ENCODE measurements at regions not wholly inside any gene's neighbourhood (a gene's known extent, or its start where the extent isn't known, plus 50 kb on each side); places are given as distances from the start of the nearest gene placed in this dataset.

DNA sequence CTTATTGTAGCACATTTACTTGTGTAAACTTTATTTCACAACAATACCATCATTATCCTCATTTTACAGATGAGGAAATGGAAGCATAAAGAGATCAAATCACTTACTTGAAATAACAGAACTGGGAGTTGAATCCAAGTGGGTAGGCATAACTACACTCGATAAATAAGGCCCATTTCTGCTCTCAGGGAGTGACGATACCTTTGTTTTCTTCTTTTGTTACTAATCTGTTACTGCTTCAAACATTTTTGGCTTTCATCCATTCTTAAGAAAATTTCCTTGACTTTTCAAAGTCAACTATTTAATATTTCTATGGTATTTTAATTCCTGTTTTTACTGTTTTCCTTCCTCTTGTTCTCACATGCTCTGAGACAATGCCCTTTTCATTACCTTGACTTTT, 201.6 kb downstream of the ATP23 start:
- WGBS (ENCODE audit: insufficient coverage), result no CpG with 5 or more reads among the region's 2 CpGs
- Mint-ChIP-seq H3K36me3 (no peaks in the 10 kb centered on the region), H3K4me1 (no peaks in the 10 kb centered on the region), H3K27ac (no peak overlapping the region), H3K4me3 (no peak overlapping the region), H3K9me3 (peaks cover 3 to 10% (median 4%) of the 10 kb centered on the region in 3 donors), H3K27me3 (peaks cover 15 to 16% of the 10 kb centered on the region in 2 donors)
- ChIA-PET CTCF (no interaction called here), POLR2A (no interaction called here)
- H3K4me3 ChIP-seq (ENCODE audit: control insufficient read depth in 1 of 2, extremely low read depth in 1 of 2, low read length in 1 of 2), result no peak overlapping the region
- H3K9me3 ChIP-seq, result no peaks in the 10 kb centered on the region
- DNase-seq (no peak), ATAC-seq (replicated peaks in 1 of 4) (no peak)
- H3K27ac ChIP-seq (ENCODE audit: low read length), result no peak overlapping the region
- H3K4me1 ChIP-seq (ENCODE audit: control insufficient read depth in 1 of 2, extremely low read depth in 1 of 2, insufficient read depth in 2 of 2, low read length in 2 of 2), result no peaks in the 10 kb centered on the region
- H3K27me3 ChIP-seq (replicated peaks in 1 of 2; ENCODE audit: control insufficient read depth in 2 of 2, extremely low read depth in 1 of 2, insufficient read depth in 2 of 2, low read length in 1 of 2), result no peaks in the 10 kb centered on the region
- no peaks in the 10 kb centered on the region for H3K36me3 ChIP-seq (ENCODE audit: control insufficient read depth in 2 of 2, extremely low read depth in 1 of 2, insufficient read depth in 1 of 2, low read length in 1 of 2)

DNA sequence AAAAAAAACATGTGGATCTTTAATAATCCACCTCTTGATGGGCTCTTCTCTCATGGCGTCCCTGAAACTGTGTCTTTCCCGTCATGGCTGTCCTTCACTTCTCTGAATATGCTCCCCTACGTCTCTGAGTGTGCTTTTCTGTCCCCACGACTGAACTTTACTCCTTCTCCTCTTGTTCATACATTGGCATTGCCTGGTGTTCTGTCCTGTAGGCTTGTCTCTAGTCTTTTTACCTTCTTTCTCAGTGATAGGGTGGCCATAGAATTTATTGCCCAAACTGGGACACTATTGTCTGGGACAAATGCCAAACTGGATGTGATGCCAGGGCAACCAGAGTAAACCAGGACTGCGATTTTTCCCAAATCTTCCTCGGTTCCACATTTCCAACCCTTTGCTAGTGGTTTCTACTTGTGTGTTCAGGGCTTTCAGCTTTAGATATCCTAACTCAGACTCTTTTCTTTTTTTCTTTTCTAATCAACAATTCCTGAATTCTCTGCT, 202.2 kb downstream of the ATP23 start:
- POLR2A ChIA-PET, result no interaction called here
- Mint-ChIP-seq H3K4me3 (no peak overlapping the region), H3K4me1 (no peaks in the 10 kb centered on the region), H3K36me3 (no peaks in the 10 kb centered on the region), H3K9me3 (peaks cover 3 to 10% (median 4%) of the 10 kb centered on the region in 3 donors), H3K27ac (no peak overlapping the region), H3K27me3 (peaks cover 14 to 19% of the 10 kb centered on the region in 2 donors)
- ATAC-seq (replicated peaks in 1 of 4) (no peak), DNase-seq (no peak)
- no peak overlapping the region for H3K4me3 ChIP-seq (ENCODE audit: control insufficient read depth in 1 of 2, extremely low read depth in 1 of 2, low read length in 1 of 2)
- 79% methylated on average over 3 of the region's 6 CpGs for whole genome bisulfite sequencing (ENCODE audit: insufficient coverage)
- no peaks in the 10 kb centered on the region for H3K36me3 ChIP-seq (ENCODE audit: control insufficient read depth in 2 of 2, extremely low read depth in 1 of 2, insufficient read depth in 1 of 2, low read length in 1 of 2)
- H3K9me3 ChIP-seq, result no peaks in the 10 kb centered on the region
- CTCF ChIA-PET, result no interaction called here
- H3K27me3 ChIP-seq (replicated peaks in 1 of 2; ENCODE audit: control insufficient read depth in 2 of 2, extremely low read depth in 1 of 2, insufficient read depth in 2 of 2, low read length in 1 of 2), result no peaks in the 10 kb centered on the region
- no peak overlapping the region for H3K27ac ChIP-seq (ENCODE audit: low read length)
- H3K4me1 ChIP-seq (ENCODE audit: control insufficient read depth in 1 of 2, extremely low read depth in 1 of 2, insufficient read depth in 2 of 2, low read length in 2 of 2), result no peaks in the 10 kb centered on the region

DNA sequence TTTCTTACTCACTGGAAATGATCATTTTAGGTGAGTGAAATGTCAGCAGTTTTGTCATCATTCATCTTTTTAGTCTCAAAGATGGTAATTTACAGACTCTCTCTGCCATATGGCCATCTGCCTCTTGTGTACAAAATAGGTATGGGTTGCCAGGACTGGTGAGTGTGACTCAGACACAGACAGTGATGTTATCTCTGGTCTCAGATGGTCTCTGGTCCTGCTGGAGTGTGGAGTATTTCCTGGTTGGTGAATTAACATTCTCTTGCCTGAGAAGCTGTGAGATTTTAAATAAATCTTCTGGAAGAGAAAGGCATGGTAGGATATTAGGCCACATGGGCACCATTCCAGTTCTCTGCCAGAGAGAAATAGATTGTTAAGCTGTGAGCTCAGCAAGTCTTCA, 207.0 kb downstream of the ATP23 start:
- Mint-ChIP-seq H3K9me3 (peaks cover 3 to 10% (median 4%) of the 10 kb centered on the region in 3 donors), H3K27ac (no peak overlapping the region), H3K4me3 (no peak overlapping the region), H3K4me1 (no peaks in the 10 kb centered on the region), H3K27me3 (peaks cover 18 to 20% of the 10 kb centered on the region in 2 donors), H3K36me3 (no peaks in the 10 kb centered on the region)
- ATAC-seq (replicated peaks in 1 of 4), result no peak
- no peaks in the 10 kb centered on the region for H3K36me3 ChIP-seq (ENCODE audit: control insufficient read depth in 2 of 2, extremely low read depth in 1 of 2, insufficient read depth in 1 of 2, low read length in 1 of 2)
- ChIA-PET CTCF (no interaction called here), POLR2A (no interaction called here)
- H3K4me1 ChIP-seq (ENCODE audit: control insufficient read depth in 1 of 2, extremely low read depth in 1 of 2, insufficient read depth in 2 of 2, low read length in 2 of 2), result no peaks in the 10 kb centered on the region
- DNase-seq, result no peak
- no peak overlapping the region for H3K4me3 ChIP-seq (ENCODE audit: control insufficient read depth in 1 of 2, extremely low read depth in 1 of 2, low read length in 1 of 2)
- H3K27me3 ChIP-seq (replicated peaks in 1 of 2; ENCODE audit: control insufficient read depth in 2 of 2, extremely low read depth in 1 of 2, insufficient read depth in 2 of 2, low read length in 1 of 2), result no peaks in the 10 kb centered on the region
- H3K9me3 ChIP-seq, result no peaks in the 10 kb centered on the region
- H3K27ac ChIP-seq (ENCODE audit: low read length), result no peak overlapping the region

DNA sequence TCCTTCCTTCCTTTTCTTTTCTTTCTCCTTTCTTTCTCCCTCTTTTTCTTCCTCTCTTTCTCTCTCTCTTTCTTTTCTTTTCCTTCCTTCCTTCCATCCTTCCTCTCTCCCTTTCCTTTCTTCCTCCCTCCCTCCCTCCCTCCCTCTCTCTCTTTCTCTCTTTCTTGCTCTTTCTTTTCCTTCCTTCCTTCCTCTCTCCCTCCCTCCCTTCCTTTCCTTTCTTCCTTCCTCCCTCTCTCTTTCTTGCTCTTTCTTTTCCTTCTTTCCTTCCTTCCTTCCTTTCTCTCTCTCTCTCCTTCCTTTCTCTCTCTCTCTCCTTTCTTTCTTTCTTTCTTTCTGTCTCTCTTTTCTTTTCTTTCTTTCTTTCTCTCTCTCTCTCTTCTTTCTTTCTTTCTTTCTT, 207.6 kb downstream of the ATP23 start:
- Mint-ChIP-seq H3K36me3 (no peaks in the 10 kb centered on the region), H3K9me3 (peaks cover 3 to 10% (median 4%) of the 10 kb centered on the region in 3 donors), H3K27me3 (peaks cover 20 to 23% of the 10 kb centered on the region in 2 donors), H3K4me1 (no peaks in the 10 kb centered on the region), H3K27ac (no peak overlapping the region), H3K4me3 (no peak overlapping the region)
- no peak for ATAC-seq (replicated peaks in 1 of 4)
- no peak overlapping the region for H3K4me3 ChIP-seq (ENCODE audit: control insufficient read depth in 1 of 2, extremely low read depth in 1 of 2, low read length in 1 of 2)
- no peaks in the 10 kb centered on the region for H3K27me3 ChIP-seq (replicated peaks in 1 of 2; ENCODE audit: control insufficient read depth in 2 of 2, extremely low read depth in 1 of 2, insufficient read depth in 2 of 2, low read length in 1 of 2)
- POLR2A ChIA-PET, result no interaction called here
- H3K4me1 ChIP-seq (ENCODE audit: control insufficient read depth in 1 of 2, extremely low read depth in 1 of 2, insufficient read depth in 2 of 2, low read length in 2 of 2), result no peaks in the 10 kb centered on the region
- no peak for DNase-seq
- CTCF ChIA-PET, result no interaction called here
- H3K27ac ChIP-seq (ENCODE audit: low read length), result no peak overlapping the region
- H3K36me3 ChIP-seq (ENCODE audit: control insufficient read depth in 2 of 2, extremely low read depth in 1 of 2, insufficient read depth in 1 of 2, low read length in 1 of 2), result no peaks in the 10 kb centered on the region
- no peaks in the 10 kb centered on the region for H3K9me3 ChIP-seq

DNA sequence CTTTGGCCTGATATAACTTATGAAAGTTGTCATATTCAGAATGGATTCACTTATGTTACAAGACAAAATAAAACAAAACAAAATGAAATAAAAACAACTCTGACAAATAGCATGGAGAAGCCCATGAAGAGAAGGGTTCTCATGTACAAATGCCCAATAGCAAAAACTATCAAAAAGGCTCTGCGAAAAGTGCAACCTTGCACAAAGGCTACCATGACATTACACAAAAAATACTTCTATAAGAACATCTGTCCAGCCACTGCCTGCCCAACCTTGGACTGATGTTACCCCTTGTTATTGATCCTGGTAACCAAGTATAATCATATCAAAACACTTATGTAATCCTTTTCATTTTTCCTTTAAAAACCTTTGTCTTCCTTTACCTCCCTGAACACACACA, 213.0 kb downstream of the ATP23 start:
- H3K27ac ChIP-seq (ENCODE audit: low read length), result no peak overlapping the region
- peaks cover 0 to 3% of the 10 kb centered on the region in 2 experiments for H3K27me3 ChIP-seq (replicated peaks in 1 of 2; ENCODE audit: control insufficient read depth in 2 of 2, extremely low read depth in 1 of 2, insufficient read depth in 2 of 2, low read length in 1 of 2)
- WGBS (ENCODE audit: insufficient coverage), result no CpG with 5 or more reads among the region's 1 CpG
- no peaks in the 10 kb centered on the region for H3K9me3 Mint-ChIP-seq
- DNase-seq (no peak), ATAC-seq (replicated peaks in 1 of 4) (no peak)
- H3K36me3 Mint-ChIP-seq, result no peaks in the 10 kb centered on the region
- no peaks in the 10 kb centered on the region for H3K36me3 ChIP-seq (ENCODE audit: control insufficient read depth in 2 of 2, extremely low read depth in 1 of 2, insufficient read depth in 1 of 2, low read length in 1 of 2)
- H3K4me3 ChIP-seq (ENCODE audit: control insufficient read depth in 1 of 2, extremely low read depth in 1 of 2, low read length in 1 of 2), result no peak overlapping the region
- H3K4me1 ChIP-seq (ENCODE audit: control insufficient read depth in 1 of 2, extremely low read depth in 1 of 2, insufficient read depth in 2 of 2, low read length in 2 of 2), result no peaks in the 10 kb centered on the region
- no peak overlapping the region for H3K4me3 Mint-ChIP-seq
- POLR2A ChIA-PET, result no interaction called here
- H3K27me3 Mint-ChIP-seq, result peaks cover 15 to 18% of the 10 kb centered on the region in 2 donors
- no peaks in the 10 kb centered on the region for H3K9me3 ChIP-seq
- no peak overlapping the region for H3K27ac Mint-ChIP-seq
- no peaks in the 10 kb centered on the region for H3K4me1 Mint-ChIP-seq
- CTCF ChIA-PET, result no interaction called here

DNA sequence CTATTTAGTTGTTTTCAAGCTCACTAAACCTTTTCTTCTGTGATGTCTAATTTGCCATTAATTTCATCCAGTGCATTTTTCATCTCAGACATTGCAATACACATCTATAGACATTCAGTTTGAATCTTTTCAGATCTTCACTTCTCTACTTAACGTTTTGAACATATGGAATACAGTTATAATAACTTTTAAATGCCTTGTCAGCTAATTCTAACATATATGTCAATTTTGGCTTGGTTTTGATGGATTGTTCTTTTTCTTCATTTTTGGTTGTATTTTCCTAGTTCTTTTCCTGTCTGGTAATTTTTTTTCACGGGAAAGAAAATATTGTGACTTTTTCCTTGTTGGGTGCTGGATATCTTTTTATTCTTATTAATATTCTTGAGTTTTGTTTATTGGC, 215.3 kb downstream of the ATP23 start:
- H3K27ac Mint-ChIP-seq, result no peak overlapping the region
- Histone ChIP-seq H3K9me3 (no peaks in the 10 kb centered on the region), H3K36me3 (ENCODE audit: control insufficient read depth in 2 of 2, extremely low read depth in 1 of 2, insufficient read depth in 1 of 2, low read length in 1 of 2) (no peaks in the 10 kb centered on the region), H3K27me3 (replicated peaks in 1 of 2; ENCODE audit: control insufficient read depth in 2 of 2, extremely low read depth in 1 of 2, insufficient read depth in 2 of 2, low read length in 1 of 2) (peaks cover 0 to 7% of the 10 kb centered on the region in 2 experiments), H3K27ac (ENCODE audit: low read length) (no peak overlapping the region), H3K4me1 (ENCODE audit: control insufficient read depth in 1 of 2, extremely low read depth in 1 of 2, insufficient read depth in 2 of 2, low read length in 2 of 2) (no peaks in the 10 kb centered on the region), H3K4me3 (ENCODE audit: control insufficient read depth in 1 of 2, extremely low read depth in 1 of 2, low read length in 1 of 2) (no peak overlapping the region)
- H3K36me3 Mint-ChIP-seq, result no peaks in the 10 kb centered on the region
- DNase-seq, result no peak
- no peak overlapping the region for H3K4me3 Mint-ChIP-seq
- H3K4me1 Mint-ChIP-seq, result no peaks in the 10 kb centered on the region
- no peaks in the 10 kb centered on the region for H3K9me3 Mint-ChIP-seq
- H3K27me3 Mint-ChIP-seq, result peaks cover 15 to 18% of the 10 kb centered on the region in 2 donors
- WGBS (ENCODE audit: insufficient coverage), result no CpG with 5 or more reads among the region's 2 CpGs
- ChIA-PET CTCF (no interaction called here), POLR2A (no interaction called here)
- no peak for ATAC-seq (replicated peaks in 1 of 4)

DNA sequence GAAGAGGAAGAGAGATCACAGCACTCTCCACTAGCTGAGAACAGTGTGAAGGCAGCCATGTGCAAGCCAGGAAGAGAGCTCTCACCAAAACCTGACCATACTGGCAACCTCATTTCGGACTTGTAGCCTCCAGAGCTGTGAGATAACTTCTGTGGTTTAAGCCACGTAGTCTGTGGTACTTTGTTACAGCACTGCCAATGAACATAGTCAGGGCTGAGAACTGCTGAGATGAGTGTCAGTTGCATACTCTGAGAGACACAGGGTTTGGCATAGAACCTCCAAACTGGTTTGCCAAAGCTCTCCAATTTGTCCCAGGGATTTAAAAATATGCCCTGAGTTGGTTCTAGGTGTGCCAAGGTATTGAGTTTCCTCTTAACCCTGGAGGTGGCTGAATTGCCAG, 218.6 kb downstream of the ATP23 start:
- POLR2A ChIA-PET, result no interaction called here

More for the DNA sequence above, 218.6 kb downstream of the ATP23 start:
- no peak for DNase-seq
- no peak for ATAC-seq (replicated peaks in 1 of 4)
- Histone ChIP-seq H3K36me3 (ENCODE audit: control insufficient read depth in 2 of 2, extremely low read depth in 1 of 2, insufficient read depth in 1 of 2, low read length in 1 of 2) (no peaks in the 10 kb centered on the region), H3K9me3 (no peaks in the 10 kb centered on the region), H3K4me1 (ENCODE audit: control insufficient read depth in 1 of 2, extremely low read depth in 1 of 2, insufficient read depth in 2 of 2, low read length in 2 of 2) (no peaks in the 10 kb centered on the region), H3K4me3 (ENCODE audit: control insufficient read depth in 1 of 2, extremely low read depth in 1 of 2, low read length in 1 of 2) (no peak overlapping the region), H3K27me3 (replicated peaks in 1 of 2; ENCODE audit: control insufficient read depth in 2 of 2, extremely low read depth in 1 of 2, insufficient read depth in 2 of 2, low read length in 1 of 2) (peaks cover 0 to 10% of the 10 kb centered on the region in 2 experiments), H3K27ac (ENCODE audit: low read length) (no peak overlapping the region)
- Mint-ChIP-seq H3K4me1 (no peaks in the 10 kb centered on the region), H3K27ac (no peak overlapping the region), H3K36me3 (no peaks in the 10 kb centered on the region), H3K27me3 (peaks cover 13 to 19% of the 10 kb centered on the region in 2 donors), H3K9me3 (no peaks in the 10 kb centered on the region), H3K4me3 (no peak overlapping the region)
- CTCF ChIA-PET, result no interaction called here
- WGBS (ENCODE audit: insufficient coverage), result 57% methylated on average over 1 of the region's 2 CpGs
